ENCODE measurements at regions not wholly inside any gene's neighbourhood (a gene's known extent, or its start where the extent isn't known, plus 50 kb on each side); places are given as distances from the start of the nearest gene placed in this dataset.

- TF ChIP-seq CHD7 (IDR thresholded peaks at IDR 0.05; ENCODE audit: insufficient replicate concordance, low read length) (no peak), CHD2 (IDR thresholded peaks at IDR 0.05; ENCODE audit: low read length) (no peak), GABPA (IDR thresholded peaks at IDR 0.05; ENCODE audit: borderline replicate concordance, insufficient read depth, low read length) (no peak), TAF1 (IDR thresholded peaks at IDR 0.05; ENCODE audit: low read depth, low read length) (no peak)
Measured at GRCh38 chr5:2251298-2251697, 368.6 kb upstream of the IRX4 start (continued).

All from H1 (cell line).